GM18498 (cell line): ENCODE measurements at regions not wholly inside any gene's neighbourhood (a gene's known extent, or its start where the extent isn't known, plus 50 kb on each side); places are given as distances from the start of the nearest gene placed in this dataset.

Experiments
- ATAC-seq: cut with Tn5 transposase; IDR thresholded peaks from one replicate; pipeline ENCODE4 v1.9.1; 2021; ENCODE audit warnings: mild to moderate bottlenecking, moderate library complexity; ENCODE audit not compliant: unreplicated experiment

DNA sequence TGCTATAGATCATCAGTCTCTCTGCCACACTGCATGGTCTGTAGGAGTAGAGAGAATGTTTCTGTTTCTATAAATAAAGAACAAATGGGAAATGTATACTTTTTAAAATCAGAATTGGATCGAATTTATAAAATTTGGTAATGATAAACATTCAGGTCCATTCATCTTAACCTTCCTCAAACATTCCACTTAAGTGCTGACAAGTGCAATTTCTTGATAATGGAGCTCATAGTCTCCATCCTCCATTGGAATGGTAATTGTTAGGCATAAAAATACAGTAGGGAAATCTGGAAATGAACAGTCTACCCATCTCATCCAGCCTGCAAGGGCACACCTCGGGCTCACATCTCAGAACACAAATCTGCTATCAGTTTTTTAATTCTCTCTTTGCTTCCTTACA, 122.6 kb upstream of the PACRGL start:
- ATAC-seq = no peak

DNA sequence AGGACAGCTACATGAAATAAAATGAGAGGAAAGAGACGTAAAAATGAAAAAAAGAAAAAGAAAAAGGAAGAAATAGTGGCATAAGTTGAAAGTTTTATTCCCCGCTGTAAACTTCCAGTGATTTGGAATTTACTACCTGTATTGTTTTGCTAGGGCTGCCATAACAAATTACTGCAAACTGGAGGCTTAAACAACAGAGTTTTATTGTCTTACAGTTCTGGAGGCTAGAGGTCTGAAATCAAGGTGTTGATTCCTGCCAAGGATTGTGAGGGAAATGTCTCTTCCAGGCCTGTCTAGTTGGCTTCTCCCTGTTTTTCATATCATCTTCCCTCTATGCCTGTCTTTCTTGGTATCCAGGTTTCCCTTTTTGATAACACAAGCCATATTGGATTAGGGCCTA, 119.4 kb upstream of the PACRGL start:
- ATAC-seq = no peak

DNA sequence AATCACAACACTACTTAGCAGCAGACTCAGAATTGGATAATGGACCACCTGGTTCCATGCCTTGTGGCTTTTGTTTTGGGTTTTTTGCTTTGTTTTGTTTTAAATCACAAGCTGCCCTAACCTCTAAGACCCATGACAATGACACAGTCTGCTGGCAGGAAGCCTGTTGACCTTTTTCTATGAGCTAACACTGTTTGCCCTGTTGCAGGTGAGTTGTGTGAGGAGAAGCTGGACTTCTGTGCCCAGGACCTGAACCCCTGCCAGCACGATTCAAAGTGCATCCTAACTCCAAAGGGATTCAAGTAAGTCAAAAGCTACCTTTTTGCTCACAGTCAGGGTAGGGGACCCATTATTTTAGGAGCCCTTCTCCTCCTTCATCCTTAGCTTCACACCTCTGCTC, 110.8 kb upstream of the PACRGL start:
- no peak for ATAC-seq

DNA sequence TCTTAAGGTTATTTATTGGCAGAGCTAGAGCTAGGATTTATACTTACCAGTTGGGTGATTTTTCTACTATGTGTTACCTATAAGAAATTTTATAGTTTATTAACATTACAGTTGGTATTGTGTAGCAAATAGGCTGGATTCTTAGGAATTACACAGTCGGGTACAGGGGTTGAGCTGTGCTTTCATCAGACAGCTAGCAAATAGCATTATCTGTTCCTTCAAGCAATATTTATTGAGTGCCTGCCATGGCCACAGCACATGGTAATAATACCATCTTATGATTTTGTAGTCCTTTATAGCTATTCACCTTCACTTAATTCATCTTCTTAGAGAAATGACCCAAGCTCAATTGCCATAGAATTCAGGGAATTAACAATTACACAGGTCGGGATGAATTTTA, 109.4 kb upstream of the PACRGL start:
- ATAC-seq = no peak

DNA sequence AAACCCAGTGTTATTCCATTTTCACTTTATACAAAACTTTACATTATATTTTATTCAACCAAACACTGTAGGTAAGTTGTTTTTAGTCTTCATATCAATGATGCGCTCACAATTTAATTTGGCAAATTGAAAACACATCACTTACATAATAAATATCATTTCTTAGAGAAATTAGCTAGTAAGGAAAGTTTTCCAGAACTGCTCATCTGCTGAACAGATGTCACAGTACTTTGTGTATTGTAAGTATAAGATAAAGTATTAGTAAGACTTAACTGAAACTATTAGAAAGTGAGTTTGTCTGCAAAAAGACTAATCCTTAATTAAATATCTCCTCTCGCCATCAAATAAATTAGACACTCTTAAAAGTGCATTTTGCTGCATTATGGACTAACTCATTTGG, 108.7 kb upstream of the PACRGL start:
- ATAC-seq = no peak

DNA sequence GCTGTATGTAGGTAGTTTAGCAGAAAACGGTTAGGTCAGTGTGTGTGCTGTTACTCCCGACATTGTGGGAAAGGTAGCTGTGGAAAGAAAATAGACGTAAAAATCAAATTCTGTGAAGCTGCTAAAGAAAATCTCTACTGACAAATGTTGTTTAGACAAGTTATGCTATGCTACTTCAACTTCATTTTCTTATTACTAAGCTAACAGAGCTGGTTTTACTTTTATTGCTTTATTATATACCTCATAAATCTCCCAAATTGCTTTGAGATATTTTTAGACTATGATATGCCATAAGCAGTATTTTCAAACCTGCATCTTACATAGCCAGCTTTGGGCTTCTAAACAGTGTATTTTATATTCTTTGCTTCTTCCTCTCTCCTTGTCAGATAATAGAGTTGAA, 108.2 kb upstream of the PACRGL start:
- no peak for ATAC-seq

DNA sequence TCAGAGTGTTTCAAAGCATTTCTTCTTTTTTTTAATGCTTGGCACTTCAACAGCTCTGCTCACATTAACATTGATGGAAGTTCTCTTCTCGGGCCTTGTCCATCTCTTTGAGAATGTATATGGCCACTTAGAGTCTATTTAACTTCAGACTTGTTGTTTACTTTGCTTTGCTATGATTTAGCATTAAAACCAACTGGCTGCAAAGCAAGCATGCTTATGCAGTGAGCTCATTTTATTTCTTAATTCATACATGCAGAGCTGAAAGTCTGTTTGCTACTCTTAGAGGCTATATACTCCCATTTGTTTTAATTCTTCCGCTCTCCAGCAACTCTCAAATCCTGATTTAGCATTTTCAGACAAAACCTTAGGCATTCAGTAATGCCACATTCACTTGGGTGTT, 107.6 kb upstream of the PACRGL start:
- no peak for ATAC-seq

DNA sequence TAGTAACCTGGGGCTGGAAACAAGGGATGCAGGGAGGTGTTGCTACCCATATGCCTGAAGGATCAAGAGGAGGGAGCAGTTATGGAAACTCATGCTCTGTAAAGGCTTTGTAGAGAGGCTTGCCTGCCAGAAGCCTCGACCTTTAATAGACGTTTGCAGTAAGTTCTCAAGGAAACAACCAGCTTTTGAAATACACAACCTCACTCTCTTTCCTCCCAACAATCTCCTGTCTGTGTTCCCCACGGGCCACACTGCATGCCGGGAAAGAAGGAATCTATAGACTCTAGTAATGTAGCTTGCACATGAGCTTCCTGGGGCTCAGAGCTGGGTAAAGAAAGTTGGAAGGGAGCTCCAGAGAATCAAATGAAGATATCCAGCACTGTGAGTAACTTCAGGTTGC, 101.6 kb upstream of the PACRGL start:
- no peak for ATAC-seq

DNA sequence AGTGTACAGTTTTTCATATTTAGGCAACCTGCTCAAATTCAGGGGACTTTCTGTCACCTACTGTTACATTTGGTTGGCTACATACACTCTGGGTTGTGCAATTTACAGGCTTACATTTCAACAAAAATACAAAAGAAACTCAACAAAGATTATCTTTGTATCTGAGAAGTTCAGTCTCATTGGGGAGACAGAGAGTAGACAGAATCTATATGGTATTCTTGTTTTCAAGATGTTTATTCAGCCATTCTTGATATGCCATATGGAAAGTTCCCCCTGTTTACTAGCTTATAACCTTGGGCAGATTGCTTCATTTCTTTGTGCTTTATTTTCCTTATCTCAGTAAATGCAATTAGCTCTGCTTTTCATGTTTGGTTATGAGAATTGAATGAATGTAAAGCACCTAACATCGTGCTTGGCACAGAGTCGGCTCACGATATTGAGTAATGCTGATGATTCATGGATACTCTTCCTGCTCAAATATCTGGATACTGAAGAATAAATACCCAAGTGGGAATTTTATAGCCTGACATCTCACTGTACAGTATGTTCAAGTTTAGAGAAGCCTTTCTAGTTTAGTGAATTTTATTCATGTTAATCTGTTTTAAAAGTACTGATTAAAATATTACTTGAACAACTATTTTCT, 96.5 kb upstream of the PACRGL start:
- ATAC-seq = no peak

DNA sequence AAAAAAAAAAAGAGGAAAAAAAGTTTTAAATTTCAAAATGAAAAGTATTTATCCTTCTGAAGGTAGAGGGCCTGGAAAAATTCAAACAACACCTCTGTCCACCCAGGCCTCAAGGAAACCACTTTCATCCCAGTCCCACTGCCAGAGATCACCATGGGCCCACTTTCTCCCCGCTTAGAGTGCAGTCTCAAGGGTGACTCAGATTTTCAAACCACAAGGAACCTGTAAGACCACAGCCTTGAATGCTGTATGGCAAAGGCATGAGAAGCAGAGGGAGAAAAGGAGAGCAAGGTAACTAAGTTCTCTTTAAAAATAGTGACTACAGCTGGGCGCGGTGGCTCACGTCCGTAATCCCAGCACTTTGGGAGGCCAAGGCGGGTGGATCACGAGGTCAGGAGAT, 87.9 kb upstream of the PACRGL start:
- ATAC-seq = no peak

DNA sequence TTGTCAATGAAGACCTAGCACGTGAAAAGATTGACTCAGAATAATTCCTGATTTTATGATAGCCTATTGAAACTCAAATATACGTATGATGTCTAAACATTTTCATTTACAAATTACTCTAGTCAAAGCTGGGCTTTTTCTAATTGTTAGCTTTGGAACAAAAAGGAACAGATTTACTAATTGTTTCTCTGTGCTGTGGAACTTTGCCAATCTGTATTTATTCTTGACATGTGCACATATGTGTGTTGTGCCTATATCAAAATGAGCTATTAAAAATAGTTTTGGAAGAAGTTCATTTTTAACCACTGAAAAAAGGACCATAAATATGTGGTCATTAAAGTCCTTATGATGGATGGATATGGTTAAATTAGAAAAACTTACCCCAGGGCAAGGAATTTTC, 85.4 kb upstream of the PACRGL start:
- no peak for ATAC-seq

DNA sequence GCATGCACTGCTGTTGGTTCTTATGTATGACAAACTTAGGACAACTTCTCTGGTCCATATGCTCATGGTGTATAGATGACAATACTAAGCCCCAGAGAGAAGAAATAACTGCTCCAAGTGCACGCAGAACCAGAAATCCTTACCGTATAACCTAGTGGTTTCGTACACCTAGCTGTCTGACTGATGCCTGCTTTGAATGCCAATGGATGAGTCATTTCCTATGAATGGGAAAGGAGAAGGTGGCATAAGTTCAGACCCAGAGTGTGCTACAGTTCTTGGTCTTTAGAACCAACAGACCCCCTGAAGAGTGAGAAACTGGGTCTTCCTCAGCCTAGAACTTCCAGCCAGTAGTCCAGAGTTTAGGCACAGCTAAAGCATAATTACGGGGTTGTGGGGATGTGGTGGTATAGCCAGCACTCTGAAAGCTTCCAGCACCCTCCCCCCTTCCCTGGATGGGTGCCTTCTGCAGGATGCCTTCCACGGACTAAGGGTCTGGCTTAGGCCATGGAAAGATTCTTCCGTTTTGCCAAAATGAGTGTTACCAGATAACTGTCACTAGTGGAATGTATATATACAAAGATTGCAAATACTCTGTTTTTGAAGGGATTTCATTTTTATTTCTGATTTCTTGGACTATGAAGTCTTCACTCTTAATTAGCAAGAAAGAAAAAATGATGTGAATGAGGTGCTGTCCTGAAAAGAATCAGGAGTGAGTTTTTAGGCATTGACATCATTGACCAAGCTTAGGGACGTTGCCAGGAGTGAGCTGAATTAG, 84.6 kb upstream of the PACRGL start:
- no peak for ATAC-seq

DNA sequence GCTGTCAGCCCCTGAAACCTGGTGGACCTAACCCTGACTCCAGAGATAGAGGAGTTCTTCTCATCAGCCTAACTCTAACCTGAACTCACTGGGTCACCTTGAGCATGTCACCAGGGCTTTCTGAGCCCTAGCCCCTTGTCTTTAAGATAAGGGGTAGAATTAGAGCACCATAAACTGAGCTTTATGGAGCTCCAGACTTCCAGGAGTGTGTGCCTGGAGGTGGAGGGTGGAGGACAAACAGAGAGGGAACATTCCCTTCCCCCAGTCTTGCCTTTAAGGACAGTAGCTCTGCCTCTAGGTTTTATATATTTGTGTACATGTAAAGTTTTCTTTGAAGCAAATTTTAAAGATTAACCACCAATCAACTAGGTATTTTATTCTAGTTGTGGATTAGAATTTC, 83.9 kb upstream of the PACRGL start:
- no peak for ATAC-seq

DNA sequence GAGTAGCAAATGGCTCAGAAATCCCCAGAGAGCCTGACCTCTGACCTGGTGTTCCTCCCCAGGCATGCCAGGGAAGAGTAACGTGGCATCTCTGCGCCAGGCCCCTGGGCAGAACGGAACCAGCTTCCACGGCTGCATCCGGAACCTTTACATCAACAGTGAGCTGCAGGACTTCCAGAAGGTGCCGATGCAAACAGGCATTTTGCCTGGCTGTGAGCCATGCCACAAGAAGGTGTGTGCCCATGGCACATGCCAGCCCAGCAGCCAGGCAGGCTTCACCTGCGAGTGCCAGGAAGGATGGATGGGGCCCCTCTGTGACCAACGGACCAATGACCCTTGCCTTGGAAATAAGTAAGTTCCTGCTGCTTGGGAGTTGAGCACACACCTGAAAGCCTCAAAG, 83.4 kb upstream of the PACRGL start:
- ATAC-seq = no peak

DNA sequence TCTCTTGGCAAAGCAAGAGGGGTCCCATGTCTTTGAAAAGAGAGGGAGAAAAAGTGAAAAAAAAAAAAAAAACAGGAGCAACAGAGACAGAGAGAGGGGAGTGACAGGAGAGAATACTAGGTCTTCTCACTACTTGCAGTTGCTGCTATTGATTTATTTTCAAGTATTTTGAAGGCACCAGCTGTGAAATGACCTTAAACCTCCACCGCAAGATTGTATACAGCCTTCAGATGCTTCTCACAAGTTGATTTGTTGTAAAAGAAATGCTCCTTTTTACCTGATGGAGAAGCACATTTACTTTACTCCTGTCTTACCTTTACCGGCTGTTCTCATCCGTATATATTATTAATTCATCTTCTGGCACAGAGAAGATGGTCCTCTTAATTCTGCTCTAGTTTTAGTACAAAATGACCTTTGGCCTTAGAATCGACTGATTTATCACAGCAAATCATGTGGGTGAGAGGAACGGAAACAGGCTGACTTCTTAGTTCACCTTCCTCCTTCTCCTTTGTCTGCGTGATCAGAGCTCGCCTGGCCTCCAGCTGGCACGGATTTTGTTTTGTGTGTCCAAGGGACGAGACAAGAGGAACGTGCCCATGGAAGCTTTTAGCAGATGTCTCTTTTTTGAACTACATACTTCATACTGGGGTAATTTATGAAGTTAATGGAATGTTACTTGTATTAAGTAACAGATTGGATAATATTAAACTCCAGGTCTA, 82.4 kb upstream of the PACRGL start:
- ATAC-seq = no peak

DNA sequence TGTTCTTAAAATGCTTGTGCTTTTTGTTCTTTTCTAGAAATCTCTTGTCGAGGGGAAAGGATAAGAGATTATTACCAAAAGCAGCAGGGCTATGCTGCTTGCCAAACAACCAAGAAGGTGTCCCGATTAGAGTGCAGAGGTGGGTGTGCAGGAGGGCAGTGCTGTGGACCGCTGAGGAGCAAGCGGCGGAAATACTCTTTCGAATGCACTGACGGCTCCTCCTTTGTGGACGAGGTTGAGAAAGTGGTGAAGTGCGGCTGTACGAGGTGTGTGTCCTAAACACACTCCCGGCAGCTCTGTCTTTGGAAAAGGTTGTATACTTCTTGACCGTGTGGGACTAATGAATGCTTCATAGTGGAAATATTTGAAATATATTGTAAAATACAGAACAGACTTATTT, 81.5 kb upstream of the PACRGL start:
- no peak for ATAC-seq

DNA sequence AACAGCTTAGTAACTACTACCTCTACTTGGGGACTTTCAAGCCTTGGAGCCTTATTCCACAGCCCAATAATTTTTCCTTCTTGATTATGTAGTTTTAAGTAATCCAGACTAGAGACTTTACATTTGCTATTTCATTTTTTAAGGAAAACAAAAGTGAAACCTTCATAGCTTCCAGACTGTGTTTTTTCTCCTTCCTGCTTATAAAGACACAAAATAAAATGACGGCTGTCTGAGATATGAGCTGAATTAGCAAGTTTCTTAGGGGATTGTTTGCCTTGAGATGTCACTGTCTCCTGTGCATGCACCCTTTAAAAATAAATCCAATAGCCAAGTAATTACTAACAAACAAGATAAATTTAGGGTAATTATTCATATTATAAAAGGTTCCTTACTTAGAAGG, 78.8 kb upstream of the PACRGL start:
- no peak for ATAC-seq

DNA sequence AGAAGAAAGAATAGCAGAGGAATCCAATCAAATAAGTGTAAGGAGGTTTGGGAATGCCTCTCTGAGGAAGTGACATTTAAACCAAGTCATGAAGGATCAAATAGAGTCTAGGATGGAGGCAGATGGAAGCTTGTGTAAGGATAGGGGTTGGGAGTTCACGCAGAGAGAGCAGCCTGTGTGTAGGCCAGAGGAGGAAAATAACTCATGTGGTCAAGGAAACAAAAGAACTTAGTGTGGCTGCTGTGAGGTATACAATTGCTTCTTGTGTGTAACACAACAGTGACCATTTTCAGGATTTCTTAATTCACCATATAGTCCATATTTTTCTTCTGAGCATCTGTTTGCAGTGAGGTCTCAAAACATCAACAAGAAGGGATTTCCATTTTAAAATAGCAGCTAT, 77.6 kb upstream of the PACRGL start:
- no peak for ATAC-seq

DNA sequence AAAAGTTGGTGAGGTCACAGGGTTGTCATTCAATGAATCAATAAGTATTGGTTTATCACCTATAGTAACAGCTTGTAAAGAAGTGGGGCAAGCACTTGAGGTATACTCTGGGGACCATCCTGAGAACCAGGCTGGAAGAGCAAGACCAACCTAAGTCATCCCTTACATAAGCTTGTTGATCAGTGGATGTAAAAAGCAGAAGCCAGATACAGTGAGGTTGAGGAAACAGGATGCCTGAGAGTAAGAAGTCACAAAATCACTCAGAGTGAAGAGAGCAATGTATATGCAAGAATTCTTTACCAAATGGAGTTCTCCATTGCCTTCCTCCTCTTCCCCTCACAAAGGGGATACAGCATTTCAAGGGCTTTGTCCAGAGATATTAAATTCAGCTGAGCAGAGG, 76.3 kb upstream of the PACRGL start:
- no peak for ATAC-seq

DNA sequence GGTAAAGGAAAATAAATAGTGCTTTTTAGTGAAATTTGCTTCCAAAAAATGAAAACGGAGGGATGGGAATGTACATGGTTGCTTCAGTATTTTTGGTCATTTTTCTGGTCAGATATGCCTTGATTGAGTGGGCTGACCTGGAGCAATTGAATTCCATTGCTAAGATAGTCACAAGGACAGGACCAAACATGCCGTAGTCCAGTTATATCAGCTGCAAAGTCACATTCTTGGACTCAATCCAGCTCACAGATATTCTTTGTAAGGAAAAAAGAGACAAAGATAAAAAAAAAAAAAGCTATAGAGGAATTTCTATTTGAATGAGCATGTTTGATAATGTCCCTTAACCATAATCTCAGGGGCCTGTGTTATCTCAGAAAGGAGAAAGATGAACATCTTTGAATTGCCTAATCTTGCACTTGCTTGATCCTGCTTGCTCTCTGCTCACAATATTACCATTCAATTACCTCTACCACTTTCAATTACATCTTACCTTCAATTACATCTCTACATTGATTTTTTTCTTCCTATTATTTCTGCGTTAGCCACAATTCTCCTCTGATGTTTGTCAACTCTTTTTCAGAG, 75.4 kb upstream of the PACRGL start:
- no peak for ATAC-seq

DNA sequence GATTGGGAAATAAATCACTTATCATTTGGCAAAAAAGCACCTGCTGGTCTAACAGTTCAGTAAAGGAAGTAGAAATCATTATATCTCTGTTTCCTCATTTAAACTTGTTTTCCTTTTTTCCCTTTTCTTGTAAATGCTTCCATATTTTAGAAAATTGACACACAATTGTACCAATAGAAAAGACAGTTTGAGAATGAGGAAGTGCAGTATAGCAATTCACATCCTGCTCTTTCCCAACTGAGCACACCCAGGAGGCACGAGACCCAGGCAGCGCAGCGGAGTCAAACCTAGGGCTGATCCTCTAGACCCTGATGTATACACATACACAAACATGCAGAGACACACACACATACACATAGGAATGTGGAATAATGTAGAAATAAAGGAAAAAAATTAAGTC, 74.8 kb upstream of the PACRGL start:
- no peak for ATAC-seq
